HG03432 (cell line): ENCODE measurements at regions not wholly inside any gene's neighbourhood (a gene's known extent, or its start where the extent isn't known, plus 50 kb on each side); places are given as distances from the start of the nearest gene placed in this dataset.

Experiments used
- ATAC-seq: cut with Tn5 transposase; IDR thresholded peaks from one replicate; pipeline ENCODE4 v1.9.1; 2021; ENCODE audit warnings: mild to moderate bottlenecking, moderate library complexity; ENCODE audit not compliant: unreplicated experiment

DNA sequence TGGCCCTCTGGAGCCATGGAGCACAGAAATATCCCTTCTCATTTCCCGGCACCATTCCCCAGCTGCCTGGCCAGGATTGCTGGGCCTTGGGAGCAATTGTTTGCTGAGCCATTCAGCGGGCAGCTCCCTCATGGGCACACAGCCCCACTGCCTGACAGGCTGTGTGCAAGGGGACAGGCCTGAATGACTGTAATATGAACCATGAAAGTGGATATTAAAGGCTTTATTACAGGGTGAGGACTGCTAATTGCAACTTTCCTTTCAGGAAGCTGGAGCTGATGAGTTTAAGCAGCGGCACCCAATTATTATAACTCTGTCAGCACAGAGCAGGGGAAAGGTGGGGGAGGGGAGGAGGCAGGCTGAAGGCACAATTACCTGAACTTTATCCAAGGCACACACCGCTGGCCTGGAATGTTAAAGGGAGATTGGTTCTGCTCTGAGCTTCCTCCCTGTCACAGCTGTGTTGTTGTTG lies 159.8 kb upstream of the SDK2 start:
- no peak for ATAC-seq

DNA sequence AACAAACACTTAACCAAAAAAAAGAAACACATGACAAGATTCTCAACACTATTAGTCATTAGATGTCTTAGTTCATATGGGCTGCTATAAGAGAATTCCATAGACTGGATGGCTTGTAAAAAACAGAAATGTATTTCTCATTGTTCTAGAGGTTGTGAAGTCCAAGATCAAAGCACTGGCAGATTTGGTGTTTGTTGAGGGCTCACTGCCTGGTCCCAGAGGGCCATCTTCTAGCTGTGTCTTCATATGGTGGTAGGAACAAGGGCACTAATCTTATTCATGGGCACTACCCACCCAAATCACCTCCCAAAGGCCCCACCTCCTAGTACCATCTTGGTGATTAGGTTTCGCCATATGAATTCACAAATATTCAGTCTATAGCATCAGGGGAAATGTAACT lies 162.5 kb upstream of the SDK2 start:
- no peak for ATAC-seq

- no peak for ATAC-seq
Measured at GRCh38 chr17:73813201-73813600, 169.0 kb upstream of the SDK2 start.

DNA sequence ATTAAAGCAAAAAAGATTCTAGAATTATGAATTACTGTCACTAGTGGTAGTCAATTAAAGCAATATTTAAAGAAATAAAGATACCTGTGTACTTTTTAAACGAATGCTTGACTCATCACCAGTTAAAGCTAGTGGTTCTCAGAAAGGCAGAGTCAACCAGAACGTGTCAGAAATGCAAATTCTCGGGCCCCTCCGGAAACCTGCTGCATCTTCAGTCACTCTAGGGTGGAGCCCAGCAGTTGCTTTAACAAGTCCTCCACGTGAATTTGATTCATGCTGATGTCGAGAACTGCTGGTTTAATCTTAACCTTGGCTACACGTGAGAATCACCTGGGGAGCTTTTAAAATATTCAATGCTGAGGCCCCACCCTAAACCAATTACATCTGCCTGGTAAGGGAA lies 169.8 kb upstream of the SDK2 start:
- no peak for ATAC-seq

DNA sequence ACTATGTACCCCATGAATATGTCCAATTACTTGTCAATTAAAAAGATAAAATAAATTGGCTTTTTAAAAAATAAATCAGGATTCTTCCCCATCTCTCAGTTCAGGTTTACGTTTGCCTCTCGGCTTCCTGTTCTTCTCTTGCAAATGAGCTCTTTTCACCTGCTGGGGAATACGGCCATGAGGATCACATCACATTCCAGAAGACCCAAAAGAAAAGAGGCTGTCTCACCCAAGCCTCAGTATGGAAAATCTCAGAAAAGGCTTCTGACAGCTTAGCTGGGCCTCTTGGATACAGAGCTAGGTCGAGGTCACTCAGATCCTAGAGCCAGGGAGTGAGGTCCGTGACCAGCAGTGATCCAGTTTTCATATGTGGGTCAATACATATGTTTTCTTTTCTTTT lies 171.2 kb upstream of the SDK2 start:
- ATAC-seq = no peak

- ATAC-seq = no peak
Measured at GRCh38 chr17:73819440-73820395, 175.5 kb upstream of the SDK2 start.

DNA sequence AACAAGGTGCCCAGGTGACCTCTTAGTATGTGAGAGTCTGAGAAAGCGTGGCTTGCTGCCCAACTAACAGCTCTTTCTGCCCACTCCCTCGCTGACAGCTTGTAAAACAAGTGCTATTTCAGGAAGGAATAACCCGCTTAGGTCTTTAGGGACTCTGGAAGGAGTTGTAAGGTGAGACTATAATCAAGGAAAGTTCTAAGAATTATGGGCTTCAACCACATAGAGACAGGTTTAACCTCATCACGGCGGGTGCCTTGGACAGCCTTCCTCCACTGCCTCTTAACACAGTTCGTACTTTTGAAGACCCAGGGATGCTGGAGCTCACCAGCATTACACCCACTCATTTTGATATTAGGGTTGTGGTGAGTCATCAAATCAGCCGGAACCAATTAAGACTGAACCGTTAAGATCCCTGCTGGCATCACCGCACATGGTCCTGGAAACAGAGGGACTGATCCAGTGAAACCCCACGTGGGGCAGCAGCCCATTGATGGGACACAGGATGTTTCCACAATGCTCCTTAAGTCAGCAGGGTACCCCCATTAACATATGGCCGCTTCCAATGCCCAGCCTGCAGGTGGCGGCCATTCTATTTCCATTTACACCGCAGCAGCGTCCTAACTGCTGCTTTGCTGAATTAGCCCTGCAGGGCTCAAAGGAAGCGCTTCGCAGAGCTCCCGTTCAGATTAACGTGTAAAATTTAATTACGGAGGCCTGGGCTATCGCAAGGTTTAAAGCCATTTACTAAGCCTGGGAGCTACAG lies 176.6 kb upstream of the SDK2 start:
- no peak for ATAC-seq

DNA sequence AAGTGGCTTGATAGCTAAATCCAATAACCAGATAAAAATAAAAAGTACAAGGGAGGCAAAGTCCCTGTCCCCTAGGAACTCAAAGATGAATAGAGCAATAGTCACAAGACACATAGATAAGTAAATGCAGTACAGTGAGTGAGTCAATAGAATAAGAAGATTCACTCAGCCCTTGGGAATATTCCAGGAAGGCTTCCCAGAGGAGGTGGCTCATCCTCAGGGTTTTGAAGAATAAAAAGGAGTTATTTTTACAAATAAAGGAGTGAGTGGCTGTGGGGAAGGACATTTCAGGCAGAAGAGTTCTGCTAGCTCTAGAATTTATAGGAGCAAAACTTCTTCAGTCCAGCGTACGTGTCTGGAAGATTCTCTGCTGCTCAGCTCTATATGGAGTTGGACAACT lies 177.4 kb upstream of the SDK2 start:
- no peak for ATAC-seq

DNA sequence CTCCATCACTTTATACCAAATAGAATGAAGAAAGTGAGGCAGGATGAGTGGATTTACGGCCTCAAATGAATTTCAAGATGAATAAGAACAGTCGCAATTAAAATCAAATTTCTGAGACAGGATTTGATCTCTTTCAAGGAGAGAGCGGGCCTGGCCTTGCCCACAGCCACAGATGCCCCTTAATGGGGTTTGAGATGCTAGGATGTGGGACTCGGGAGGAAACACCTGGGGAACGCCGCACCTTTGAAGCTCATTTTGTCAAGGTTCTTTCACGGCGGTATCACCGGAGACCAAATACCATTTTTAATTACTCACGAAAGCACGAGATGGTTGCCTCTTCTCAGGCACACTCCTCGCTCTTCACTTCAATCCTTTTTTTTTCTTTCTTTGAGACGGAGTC lies 178.1 kb upstream of the SDK2 start:
- ATAC-seq = no peak

- no peak for ATAC-seq
Measured at GRCh38 chr17:73823684-73824083, 179.4 kb upstream of the SDK2 start.

DNA sequence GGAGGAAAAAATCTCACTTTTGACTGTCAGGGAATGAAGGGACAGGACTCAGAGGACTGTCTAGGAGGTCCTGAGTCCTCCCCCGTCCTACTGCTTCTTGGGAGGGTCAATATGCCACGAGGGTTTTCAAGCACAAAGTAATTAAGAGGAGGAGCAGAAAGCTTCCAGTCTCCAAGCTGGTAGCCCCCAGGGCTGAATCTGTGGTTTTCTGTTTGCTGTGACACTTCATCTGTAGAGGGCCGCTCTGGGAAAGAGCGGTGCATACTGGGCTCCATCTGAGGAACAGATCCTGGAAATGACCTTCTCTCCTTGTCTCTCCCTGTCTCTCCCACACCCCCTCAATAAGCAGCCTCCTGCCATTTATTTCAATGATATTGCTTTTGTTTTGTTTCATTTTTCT lies 180.1 kb upstream of the SDK2 start:
- no peak for ATAC-seq

GRCh38 chr17:73826181-73826871 lies 182.1 kb upstream of the SDK2 start:
- ATAC-seq = no peak

- no peak for ATAC-seq
Measured at GRCh38 chr17:73826872-73827228, 182.6 kb upstream of the SDK2 start.

- no peak for ATAC-seq
Measured at GRCh38 chr17:73827627-73828291, 183.5 kb upstream of the SDK2 start.

- ATAC-seq = no peak
Measured at GRCh38 chr17:73829676-73830280, 185.5 kb upstream of the SDK2 start.

DNA sequence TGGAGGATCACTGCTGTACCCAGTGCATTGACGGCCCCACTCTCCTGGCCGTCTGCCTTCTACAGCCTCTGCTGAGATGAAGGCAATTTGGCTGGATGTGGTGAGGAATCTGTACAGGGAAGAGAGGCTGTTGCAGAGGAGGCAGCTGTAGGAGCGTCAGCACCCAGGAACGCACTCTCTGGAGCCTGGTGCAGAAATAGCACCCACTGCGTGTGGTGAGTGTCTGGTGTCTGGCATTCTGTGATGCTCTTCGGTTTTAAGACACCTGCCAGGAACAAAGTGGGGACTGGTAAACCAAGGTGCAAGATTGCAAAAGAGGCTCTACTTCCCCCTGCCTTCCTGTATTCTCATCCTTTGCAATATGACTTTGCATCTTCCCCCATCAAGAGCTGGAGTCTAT lies 187.5 kb upstream of the SDK2 start:
- ATAC-seq = no peak

DNA sequence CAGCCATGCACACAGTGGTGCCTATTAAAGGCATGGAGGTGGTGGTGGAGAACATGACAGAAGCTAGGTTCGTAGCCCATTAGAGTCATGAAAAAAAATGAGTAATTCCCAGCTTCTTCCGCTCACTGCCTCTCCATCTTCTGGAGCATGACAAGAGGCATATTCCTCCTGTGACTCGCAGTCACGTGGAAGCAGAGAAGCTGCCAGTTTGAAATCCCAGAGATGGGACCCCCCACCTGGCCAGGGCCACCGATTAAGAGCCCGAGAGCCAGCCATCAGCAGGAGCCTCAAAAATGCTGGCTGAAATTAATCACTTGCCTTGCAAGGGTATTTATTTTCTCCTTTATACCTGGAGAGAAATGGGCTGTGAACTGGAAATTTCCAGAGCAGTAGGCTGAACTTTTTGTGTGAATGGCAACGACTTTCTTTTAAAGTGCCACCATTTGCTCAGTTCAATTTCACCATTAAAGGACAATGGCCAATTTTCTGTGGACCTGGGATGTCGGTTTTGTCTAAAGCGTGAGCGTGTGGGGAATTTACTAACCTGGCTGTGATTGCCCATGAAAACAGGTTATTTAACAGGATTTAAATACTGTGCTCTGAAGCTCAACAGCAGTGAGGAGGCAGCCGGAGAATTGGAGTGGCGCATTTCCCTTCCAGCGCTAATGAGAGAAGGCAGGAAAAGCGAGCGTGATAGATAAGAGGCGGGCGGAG lies 189.7 kb upstream of the SDK2 start:
- no peak for ATAC-seq

- ATAC-seq = no peak
Measured at GRCh38 chr17:73834684-73835343, 190.6 kb upstream of the SDK2 start.

GRCh38 chr17:73835605-73836004 lies 191.4 kb upstream of the SDK2 start:
- ATAC-seq = no peak
